Stomach (tissue), 8 donors: ENCODE measurements at regions not wholly inside any gene's neighbourhood (a gene's known extent, or its start where the extent isn't known, plus 50 kb on each side); places are given as distances from the start of the nearest gene placed in this dataset.

ENCODE experiments used
- DNase-seq, 2 donors: peaks; one replicate each; pipeline versions ENCODE4 v3.0.0 to v3.0.0-alpha.2; 2013 to 2019
- H3K27ac ChIP-seq, 5 donors: fragments of 200-600 bp in 4 of 5; sonication (generic) in 4 of 5; one replicate each; pipeline ENCODE4 v1.5.1; 2013 to 2019; ENCODE audit warnings: mild to moderate bottlenecking in 1 of 5, moderate library complexity in 1 of 5
- H3K27me3 ChIP-seq, 3 donors: fragments of 200-600 bp; sonication (generic); one replicate each; pipeline ENCODE4 v1.5.1; 2017 to 2019; ENCODE audit warnings: mixed run types in 1 of 3
- H3K36me3 ChIP-seq, 4 donors: fragments of 200-600 bp; sonication (generic); 1 replicate in 3 of 4; 2 replicates in 1 of 4; pipeline ENCODE4 v1.5.1; 2016 to 2019
- H3K4me1 ChIP-seq, 4 donors: fragments of 200-600 bp; sonication (generic); one replicate each; pipeline ENCODE4 v1.5.1; 2016 to 2019
- H3K4me3 ChIP-seq, 4 donors: fragments of 200-600 bp; sonication (generic) in 3 of 4; one replicate each; pipeline ENCODE4 v1.5.1; 2016 to 2019; ENCODE audit warnings: mild to moderate bottlenecking in 1 of 4
- H3K9me3 ChIP-seq, 4 donors: fragments of 200-600 bp; sonication (generic); one replicate each; pipeline ENCODE4 v1.5.1; 2016 to 2019
- CTCF ChIP-seq, 7 experiments: fragments of 450-650 bp in 4 of 7; fragments of 200-600 bp in 3 of 7; sonication (generic) in 3 of 7; IDR thresholded peaks; one replicate each; pipeline ENCODE4 v1.5.1; 2016 to 2019; ENCODE audit warnings: antibody characterized with exemption in 7 of 7, control low read depth in 2 of 7, mild to moderate bottlenecking in 1 of 7
- EP300 ChIP-seq: sonication (generic); formaldehyde crosslinking; IDR thresholded peaks from one replicate; pipeline ENCODE4 v1.6.1; 2017; ENCODE audit warnings: antibody characterized with exemption
- POLR2A ChIP-seq, 4 donors: fragments of 450-650 bp; IDR thresholded peaks; one replicate each; pipeline ENCODE4 v1.6.1; 2016; ENCODE audit warnings: antibody characterized with exemption in 4 of 4, control low read depth in 2 of 4, mild to moderate bottlenecking in 1 of 4, moderate library complexity in 1 of 4
- POLR2AphosphoS5 ChIP-seq, 3 donors: sonication (generic); formaldehyde crosslinking; IDR thresholded peaks; one replicate each; pipeline ENCODE4 v1.6.1; 2016; ENCODE audit warnings: antibody characterized with exemption in 3 of 3
- WGBS, 5 donors: extraction: QIAGEN DNeasy Blood & Tissue Kit in 3 of 5; methylation state at CpG; one replicate each; pipeline versions ENCODE4 v1.1.5 to v1.1.7; 2013 to 2018; 5-methylcytosine and 5-hydroxymethylcytosine counted together
- intact Hi-C: fragments of 100-400 bp; cut with DNase I; formaldehyde crosslinking; loops from one replicate; pipeline ENCODE4 v1.15.1; 2023; ENCODE audit warnings: low total_unique reads
- donor health status: healthy with polysubstance abuse.
- donor health status: Bipolar disorder and iron deficiency.
- donor health status: healthy.

- 44 to 59% (median 51%) methylated on average over 6 of the region's 6 CpGs for WGBS, 5 donors
- no peaks in the 10 kb centered on the region for H3K9me3 ChIP-seq
- no peaks in the 10 kb centered on the region for H3K36me3 ChIP-seq
- H3K27ac ChIP-seq, result no peak overlapping the region
- peak in 1 of 2 donors; percentile 58 for DNase-seq
- TF ChIP-seq POLR2A (IDR thresholded peaks at IDR 0.05) (no peak), POLR2AphosphoS5 (IDR thresholded peaks at IDR 0.05) (no peak), CTCF (IDR thresholded peaks at IDR 0.05) (no peak), EP300 (no peak)
- H3K27me3 ChIP-seq, result no peaks in the 10 kb centered on the region
- H3K4me3 ChIP-seq, result no peak overlapping the region
- intact Hi-C loops, result no loop called here
- H3K4me1 ChIP-seq, result no peaks in the 10 kb centered on the region
These were observed 187.0 kb upstream of the FOXQ1 start for GRCh38 chr6:1124885-1125284.

GRCh38 chr6:1123386-1124375 lies 188.2 kb upstream of the FOXQ1 start:
- DNase-seq, result no peak
- Histone ChIP-seq H3K27ac (no peak overlapping the region), H3K4me1 (no peaks in the 10 kb centered on the region), H3K36me3 (no peaks in the 10 kb centered on the region), H3K9me3 (no peaks in the 10 kb centered on the region), H3K4me3 (no peak overlapping the region), H3K27me3 (no peaks in the 10 kb centered on the region)
- TF ChIP-seq CTCF (IDR thresholded peaks at IDR 0.05), result no peak
- TF ChIP-seq EP300, result no peak
- no peak for TF ChIP-seq POLR2AphosphoS5 (IDR thresholded peaks at IDR 0.05)
- TF ChIP-seq POLR2A (IDR thresholded peaks at IDR 0.05), result no peak
- WGBS, 5 donors, result 64 to 76% (median 73%) methylated on average over 5 of the region's 5 CpGs
- intact Hi-C loops, result no loop called here

GRCh38 chr6:1122083-1122482 lies 189.8 kb upstream of the FOXQ1 start:
- 85 to 95% (median 95%) methylated on average over 4 of the region's 4 CpGs for WGBS, 5 donors
- DNase-seq, result no peak
- H3K4me3 ChIP-seq, result no peak overlapping the region
- H3K36me3 ChIP-seq, result no peaks in the 10 kb centered on the region
- H3K27me3 ChIP-seq, result no peaks in the 10 kb centered on the region
- no peak overlapping the region for H3K27ac ChIP-seq
- H3K4me1 ChIP-seq, result no peaks in the 10 kb centered on the region
- TF ChIP-seq EP300 (no peak), CTCF (IDR thresholded peaks at IDR 0.05) (no peak), POLR2AphosphoS5 (IDR thresholded peaks at IDR 0.05) (no peak), POLR2A (IDR thresholded peaks at IDR 0.05) (no peak)
- intact Hi-C loops, result no loop called here
- H3K9me3 ChIP-seq, result no peaks in the 10 kb centered on the region

- no peaks in the 10 kb centered on the region for H3K9me3 ChIP-seq
- H3K27me3 ChIP-seq, result no peaks in the 10 kb centered on the region
- H3K4me3 ChIP-seq, result no peak overlapping the region
- no peak for DNase-seq
- whole genome bisulfite sequencing, 5 donors, result 65 to 81% (median 75%) methylated on average over 2 of the region's 2 CpGs
- no peaks in the 10 kb centered on the region for H3K36me3 ChIP-seq
- no peaks in the 10 kb centered on the region for H3K4me1 ChIP-seq
- TF ChIP-seq EP300, result no peak
- TF ChIP-seq CTCF (IDR thresholded peaks at IDR 0.05), result no peak
- no peak for TF ChIP-seq POLR2A (IDR thresholded peaks at IDR 0.05)
- no peak for TF ChIP-seq POLR2AphosphoS5 (IDR thresholded peaks at IDR 0.05)
- intact Hi-C loops, result no loop called here
- H3K27ac ChIP-seq, result no peak overlapping the region
These were observed 193.6 kb upstream of the FOXQ1 start for GRCh38 chr6:1118287-1118647.
